ENCODE measurements at regions not wholly inside any gene's neighbourhood (a gene's known extent, or its start where the extent isn't known, plus 50 kb on each side); places are given as distances from the start of the nearest gene placed in this dataset.
A peak's percentile ranks its signal among the peaks of the same experiment; 100 is the strongest.

GRCh38 chr15:70309716-70310115 is 212.0 kb upstream of the TLE3 start:
- FAIRE-seq (no peak), DNase-seq (ENCODE audit: low read depth in 1 of 2, low spot score in 2 of 2) (no peak)
- no peak overlapping the region for H2AFZ ChIP-seq (ENCODE audit: low read length)
- 44% methylated on average over 4 of the region's 4 CpGs; no CpG with 5 or more reads in 1 of the 2 experiments for WGBS, 2 experiments (ENCODE audit: extremely low coverage in 1 of 2, insufficient coverage in 1 of 2, insufficient read length in 1 of 2, insufficient replicate concordance in 2 of 2, low coverage in 1 of 2, low lambda C conversion rate in 2 of 2, missing lambda C conversion rate in 1 of 2)
- no peak overlapping the region for H3K23ac ChIP-seq (ENCODE audit: insufficient read length)
- H3K9ac ChIP-seq (replicated peaks in 1 of 4; ENCODE audit: extremely low read depth in 1 of 4, low read depth in 3 of 4, low read length in 3 of 4): no peak overlapping the region
- H3K4me3 ChIP-seq (ENCODE audit: extremely low read depth in 1 of 4, insufficient read depth in 2 of 4, low read depth in 3 of 4, low read length in 4 of 4): no peak overlapping the region
- H3K4ac ChIP-seq (replicated peaks; ENCODE audit: insufficient read length, low read depth, low read length): no peak overlapping the region
- H3K18ac ChIP-seq (ENCODE audit: extremely low read depth, low read length): no peak overlapping the region
- 0 out of 2 replicates have a peak overlapping the region, but pooled peaks have one; percentile 33 for H2BK12ac ChIP-seq (ENCODE audit: low read depth, low read length)
- no peak overlapping the region for H3K56ac ChIP-seq (replicated peaks; ENCODE audit: insufficient read length, low read depth, low read length)
- no peak overlapping the region for H4K91ac ChIP-seq (replicated peaks; ENCODE audit: insufficient read length, low read length)
- no peak overlapping the region for H2AK5ac ChIP-seq (ENCODE audit: low read depth, low read length)
- no peak overlapping the region for H4K5ac ChIP-seq (ENCODE audit: insufficient read length, low read depth, low read length)
- H3K23me2 ChIP-seq (ENCODE audit: low read depth, low read length): no peaks in the 10 kb centered on the region
- H2BK15ac ChIP-seq (ENCODE audit: low read length): no peak overlapping the region
- no peak overlapping the region for H4K8ac ChIP-seq (ENCODE audit: extremely low read depth, insufficient read depth, low read length)
- H3K79me2 ChIP-seq (ENCODE audit: control insufficient read depth in 1 of 2, insufficient read depth in 2 of 2, low read length in 2 of 2): no peaks in the 10 kb centered on the region
- POLR2A ChIA-PET (ENCODE audit: partially characterized antibody): no interaction called here
- CTCF ChIA-PET (ENCODE audit: partially characterized antibody): interaction anchor here (1.1 kb wide), 1 partner anchor 9 kb away, joined by 3 read pairs; no protein-coding TSS in a partner anchor
- H2BK120ac ChIP-seq (replicated peaks; ENCODE audit: low read depth, low read length): no peak overlapping the region
- H4K20me1 ChIP-seq (replicated peaks in 1 of 2; ENCODE audit: control insufficient read depth in 1 of 2, insufficient read depth in 2 of 2, low read length in 2 of 2): no peaks in the 10 kb centered on the region
- H2BK5ac ChIP-seq (ENCODE audit: low read depth, low read length): no peak overlapping the region
- no peaks in the 10 kb centered on the region for H3K79me1 ChIP-seq (ENCODE audit: low read depth, low read length)
- no peak overlapping the region for H2BK20ac ChIP-seq (ENCODE audit: low read length)
- H3K9me3 ChIP-seq (ENCODE audit: insufficient read depth in 2 of 2, low read depth in 1 of 2, low read length in 1 of 2): no peaks in the 10 kb centered on the region; a peak in 1 of 4 replicates
- H3K27me3 ChIP-seq (replicated peaks in 1 of 4; ENCODE audit: control insufficient read depth in 3 of 4, extremely low read depth in 1 of 4, insufficient read depth in 3 of 4, low read length in 3 of 4): no peaks in the 10 kb centered on the region; a peak in 2 of 7 replicates
- H3K14ac ChIP-seq (ENCODE audit: insufficient read length): no peak overlapping the region
- H3K4me1 ChIP-seq (replicated peaks in 1 of 4; ENCODE audit: control insufficient read depth in 3 of 4, insufficient read depth in 4 of 4, low read length in 3 of 4): peaks cover 0 to 6% (median 3%) of the 10 kb centered on the region in 4 experiments; a peak in 4 of 7 replicates
- H3K36me3 ChIP-seq (ENCODE audit: control insufficient read depth in 2 of 4, insufficient read depth in 4 of 4, low read length in 3 of 4): no peaks in the 10 kb centered on the region
- H3K27ac ChIP-seq (ENCODE audit: low read depth, low read length): no peak overlapping the region
- peak overlapping the region; percentile 9 to 41; a peak in 3 of 4 replicates for H3K4me2 ChIP-seq (ENCODE audit: insufficient read depth in 1 of 2, low read depth in 2 of 2, low read length in 2 of 2)
- TF ChIP-seq SP2 (IDR thresholded peaks at IDR 0.05; ENCODE audit: low read length) (no peak), RXRA (IDR thresholded peaks at IDR 0.05; ENCODE audit: insufficient read depth, low read depth, low read length) (no peak), ZNF274 (IDR thresholded peaks at IDR 0.05; ENCODE audit: borderline replicate concordance, extremely low read depth, low read length) (no peak), SAP30 (IDR thresholded peaks at IDR 0.05; ENCODE audit: insufficient read depth, insufficient replicate concordance, low read length) (no peak), RFX5 (IDR thresholded peaks at IDR 0.05; ENCODE audit: borderline replicate concordance, low read depth, low read length) (no peak), RNF2 (IDR thresholded peaks at IDR 0.05; ENCODE audit: borderline replicate concordance, low read depth, low read length, missing control alignments, poor library complexity, severe bottlenecking) (no peak), SRF (IDR thresholded peaks at IDR 0.05; ENCODE audit: low read depth, low read length) (no peak), CHD1 (IDR thresholded peaks at IDR 0.05; ENCODE audit: low read depth, low read length) (no peak), POLR2AphosphoS5 (IDR thresholded peaks at IDR 0.05; ENCODE audit: low read depth, low read length) (no peak), FOSL1 (IDR thresholded peaks at IDR 0.05; ENCODE audit: insufficient read depth, low read depth, low read length) (no peak), ATF2 (IDR thresholded peaks at IDR 0.05; ENCODE audit: low read length) (no peak), HDAC2 (IDR thresholded peaks at IDR 0.05; ENCODE audit: borderline replicate concordance in 1 of 2, low read depth in 2 of 2, low read length in 2 of 2) (no peak)

Measured in H1 (cell line).